ENCODE measurements at regions not wholly inside any gene's neighbourhood (a gene's known extent, or its start where the extent isn't known, plus 50 kb on each side); places are given as distances from the start of the nearest gene placed in this dataset.

GRCh38 chr12:126761420-126761819, 1505.5 kb upstream of the TMEM132C start:
- TF ChIP-seq SREBF2 (IDR thresholded peaks at IDR 0.05; ENCODE audit: low read length) (no peak), ZZZ3 (IDR thresholded peaks at IDR 0.05; ENCODE audit: control insufficient read depth, insufficient read length, low read depth) (no peak), ATF7 (IDR thresholded peaks at IDR 0.05; ENCODE audit: low read depth) (no peak), MAX (IDR thresholded peaks at IDR 0.05; ENCODE audit: low read depth, low read length) (no peak)
- Histone ChIP-seq H3K9me3 (replicated peaks; ENCODE audit: control insufficient read depth, insufficient read depth, low read length) (peaks cover 3% of the 10 kb centered on the region; the same call in 1 of the 3 replicates), H2AFZ (ENCODE audit: control insufficient read depth, low read depth, low read length) (no peak overlapping the region), H3K4me3 (no peak overlapping the region), H3K27ac (ENCODE audit: control insufficient read depth, insufficient read depth) (no peak overlapping the region), H4K20me1 (ENCODE audit: control insufficient read depth, insufficient read depth) (no peaks in the 10 kb centered on the region), H3K4me2 (ENCODE audit: control insufficient read depth, insufficient read depth) (no peak overlapping the region), H3K4me1 (ENCODE audit: control insufficient read depth, insufficient read depth, low read length) (no peaks in the 10 kb centered on the region), H3K36me3 (ENCODE audit: control insufficient read depth in 2 of 2, insufficient read depth in 2 of 2, low read length in 1 of 2) (no peaks in the 10 kb centered on the region), H3K9ac (ENCODE audit: control insufficient read depth, insufficient read depth, low read length) (no peak overlapping the region), H3K79me2 (ENCODE audit: control insufficient read depth, insufficient read depth, low read length) (no peaks in the 10 kb centered on the region), H3K27me3 (replicated peaks in 1 of 2; ENCODE audit: control insufficient read depth in 2 of 2, insufficient read depth in 2 of 2, low read length in 1 of 2) (no peaks in the 10 kb centered on the region)
- BruUV-seq (replicated peaks), result no TSS peak
- DNase-seq (ENCODE audit: low read depth, low spot score) (no peak), ATAC-seq (no peak), FAIRE-seq (no peak)
- RAD21 ChIA-PET (ENCODE audit: unreplicated experiment), result no interaction called here
- SMC1A ChIA-PET (ENCODE audit: uncharacterized antibody, unreplicated experiment), result no interaction called here
- CTCF ChIA-PET, result no interaction called here
- in situ Hi-C loops (cut with MboI), result no loop called here
- intact Hi-C loops (cut with micrococcal nuclease; ENCODE audit: unreplicated experiment), result no loop called here
- 13% methylated on average over 2 of the region's 2 CpGs for WGBS (ENCODE audit: insufficient coverage, insufficient replicate concordance, low lambda C conversion rate, missing lambda C conversion rate)
- POLR2A ChIA-PET, result no interaction called here

GRCh38 chr12:126762150-126762549, 1504.8 kb upstream of the TMEM132C start:
- intact Hi-C loops (cut with micrococcal nuclease; ENCODE audit: unreplicated experiment), result no loop called here
- Histone ChIP-seq H3K9me3 (replicated peaks; ENCODE audit: control insufficient read depth, insufficient read depth, low read length) (peaks cover 6% of the 10 kb centered on the region; the same call in 2 of the 3 replicates), H2AFZ (ENCODE audit: control insufficient read depth, low read depth, low read length) (no peak overlapping the region), H3K4me3 (no peak overlapping the region), H3K4me1 (ENCODE audit: control insufficient read depth, insufficient read depth, low read length) (no peaks in the 10 kb centered on the region), H3K79me2 (ENCODE audit: control insufficient read depth, insufficient read depth, low read length) (no peaks in the 10 kb centered on the region), H3K9ac (ENCODE audit: control insufficient read depth, insufficient read depth, low read length) (no peak overlapping the region), H3K27me3 (replicated peaks in 1 of 2; ENCODE audit: control insufficient read depth in 2 of 2, insufficient read depth in 2 of 2, low read length in 1 of 2) (no peaks in the 10 kb centered on the region), H3K27ac (ENCODE audit: control insufficient read depth, insufficient read depth) (no peak overlapping the region), H4K20me1 (ENCODE audit: control insufficient read depth, insufficient read depth) (no peaks in the 10 kb centered on the region), H3K36me3 (ENCODE audit: control insufficient read depth in 2 of 2, insufficient read depth in 2 of 2, low read length in 1 of 2) (no peaks in the 10 kb centered on the region), H3K4me2 (ENCODE audit: control insufficient read depth, insufficient read depth) (no peak overlapping the region)
- in situ Hi-C loops (cut with MboI), result no loop called here
- WGBS (ENCODE audit: insufficient coverage, insufficient replicate concordance, low lambda C conversion rate, missing lambda C conversion rate), result 64% methylated on average over 4 of the region's 4 CpGs
- RAD21 ChIA-PET (ENCODE audit: unreplicated experiment), result no interaction called here
- CTCF ChIA-PET, result interaction anchor here (2.9 kb wide), 1 partner anchor 13 kb away, joined by 6 read pairs; no protein-coding TSS in a partner anchor
- ATAC-seq (no peak), FAIRE-seq (no peak), DNase-seq (ENCODE audit: low read depth, low spot score) (no peak)
- POLR2A ChIA-PET, result no interaction called here
- SMC1A ChIA-PET (ENCODE audit: uncharacterized antibody, unreplicated experiment), result no interaction called here
- BruUV-seq (replicated peaks), result no TSS peak
- TF ChIP-seq MXI1 (IDR thresholded peaks at IDR 0.05; ENCODE audit: low read depth, low read length) (no peak), ZNF622 (IDR thresholded peaks at IDR 0.05) (no peak), IRF5 (IDR thresholded peaks at IDR 0.05; ENCODE audit: borderline replicate concordance) (no peak), SMAD1 (IDR thresholded peaks at IDR 0.05; ENCODE audit: low read depth, partially characterized antibody) (no peak), SKIL (IDR thresholded peaks at IDR 0.05; ENCODE audit: low read depth, poor library complexity, severe bottlenecking) (no peak), RCOR1 (conservative IDR thresholded peaks at IDR 0.05; ENCODE audit: low read depth, low read length) (no peak), ZSCAN29 (IDR thresholded peaks at IDR 0.05) (no peak), BCLAF1 (IDR thresholded peaks at IDR 0.05) (no peak), PAX8 (IDR thresholded peaks at IDR 0.05) (no peak)
